ENCODE measurements at regions not wholly inside any gene's neighbourhood (a gene's known extent, or its start where the extent isn't known, plus 50 kb on each side); places are given as distances from the start of the nearest gene placed in this dataset.

- no peaks in the 10 kb centered on the region for H3K4me1 ChIP-seq (replicated peaks in 1 of 2)
- no peaks in the 10 kb centered on the region for H3K36me3 ChIP-seq (replicated peaks in 1 of 2)
- H3K27me3 ChIP-seq, result no peaks in the 10 kb centered on the region
- no peaks in the 10 kb centered on the region for H3K9me3 ChIP-seq (replicated peaks in 1 of 3)
- intact Hi-C loops (cut with DNase I), result no loop called here
- TF ChIP-seq, protein P1, sequence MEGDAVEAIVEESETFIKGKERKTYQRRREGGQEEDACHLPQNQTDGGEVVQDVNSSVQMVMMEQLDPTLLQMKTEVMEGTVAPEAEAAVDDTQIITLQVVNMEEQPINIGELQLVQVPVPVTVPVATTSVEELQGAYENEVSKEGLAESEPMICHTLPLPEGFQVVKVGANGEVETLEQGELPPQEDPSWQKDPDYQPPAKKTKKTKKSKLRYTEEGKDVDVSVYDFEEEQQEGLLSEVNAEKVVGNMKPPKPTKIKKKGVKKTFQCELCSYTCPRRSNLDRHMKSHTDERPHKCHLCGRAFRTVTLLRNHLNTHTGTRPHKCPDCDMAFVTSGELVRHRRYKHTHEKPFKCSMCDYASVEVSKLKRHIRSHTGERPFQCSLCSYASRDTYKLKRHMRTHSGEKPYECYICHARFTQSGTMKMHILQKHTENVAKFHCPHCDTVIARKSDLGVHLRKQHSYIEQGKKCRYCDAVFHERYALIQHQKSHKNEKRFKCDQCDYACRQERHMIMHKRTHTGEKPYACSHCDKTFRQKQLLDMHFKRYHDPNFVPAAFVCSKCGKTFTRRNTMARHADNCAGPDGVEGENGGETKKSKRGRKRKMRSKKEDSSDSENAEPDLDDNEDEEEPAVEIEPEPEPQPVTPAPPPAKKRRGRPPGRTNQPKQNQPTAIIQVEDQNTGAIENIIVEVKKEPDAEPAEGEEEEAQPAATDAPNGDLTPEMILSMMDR (IDR thresholded peaks at IDR 0.05), result no peak
- no peak for TF ChIP-seq POLR2A (IDR thresholded peaks at IDR 0.05)
- no peak overlapping the region for H3K4me3 ChIP-seq
- H3K27ac ChIP-seq, result no peak overlapping the region
- DNase-seq, result no peak
Observed at GRCh38 chr12:84802161-84802560, 110.4 kb downstream of the SLC6A15 start.

- Histone ChIP-seq H3K4me3 (no peak overlapping the region), H3K9me3 (replicated peaks in 1 of 3) (no peaks in the 10 kb centered on the region), H3K27ac (no peak overlapping the region), H3K27me3 (no peaks in the 10 kb centered on the region), H3K4me1 (replicated peaks in 1 of 2) (no peaks in the 10 kb centered on the region), H3K36me3 (replicated peaks in 1 of 2) (no peaks in the 10 kb centered on the region)
- DNase-seq, result no peak
- no peak for TF ChIP-seq POLR2A (IDR thresholded peaks at IDR 0.05)
- 77 to 82% (median 79%) methylated on average over 15 to 16 of the region's 16 CpGs for WGBS, 4 donors
- intact Hi-C loops (cut with DNase I), result no loop called here
Observed at GRCh38 chr12:84793558-84794367, 118.8 kb downstream of the SLC6A15 start.

DNA sequence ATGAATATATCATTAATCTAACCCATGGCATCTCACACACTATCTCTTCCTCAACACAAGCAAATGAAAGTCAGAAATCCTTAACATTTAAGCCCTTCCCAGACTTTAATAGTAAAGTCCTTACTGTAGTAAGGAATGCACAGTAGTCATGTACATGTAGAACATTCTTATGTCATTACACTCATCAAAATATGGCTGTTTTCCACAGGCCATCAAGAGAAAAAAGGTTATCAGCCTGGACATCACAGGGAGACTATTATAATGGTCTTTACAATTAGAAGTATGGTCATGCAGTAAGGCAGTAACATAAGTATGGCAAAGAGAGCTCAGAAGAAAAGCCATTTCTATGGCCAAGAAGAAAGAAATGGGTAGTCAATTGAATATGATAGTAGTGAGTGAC, 121.2 kb downstream of the SLC6A15 start:
- intact Hi-C loops (cut with DNase I), result no loop called here
- H3K4me1 ChIP-seq (replicated peaks in 1 of 2), result no peaks in the 10 kb centered on the region
- TF ChIP-seq, protein P1 (IDR thresholded peaks at IDR 0.05), result no peak
- TF ChIP-seq POLR2A (IDR thresholded peaks at IDR 0.05), result no peak

DNA sequence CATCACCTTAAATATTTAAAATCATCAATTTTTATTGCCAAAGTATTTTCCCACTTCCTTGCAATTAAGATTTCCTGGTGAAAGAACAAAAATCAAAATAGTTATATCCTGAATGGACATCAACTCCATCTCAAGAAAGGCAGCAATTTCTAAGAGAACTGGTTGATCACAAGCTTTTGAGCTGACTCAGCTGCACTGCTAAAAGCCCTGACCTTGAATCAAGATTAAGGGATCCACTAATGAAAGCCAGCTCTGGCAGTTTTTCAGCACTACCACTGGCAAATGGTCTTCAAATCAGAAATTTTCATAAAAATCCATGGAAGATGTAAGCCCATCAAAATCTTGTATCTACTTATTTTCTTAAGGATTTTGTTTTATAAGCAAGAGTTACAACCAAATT, 123.4 kb downstream of the SLC6A15 start:
- TF ChIP-seq, protein P1 (IDR thresholded peaks at IDR 0.05), result no peak
- no peak for TF ChIP-seq POLR2A (IDR thresholded peaks at IDR 0.05)
- no peak overlapping the region for H3K27ac ChIP-seq
- no peaks in the 10 kb centered on the region for H3K4me1 ChIP-seq (replicated peaks in 1 of 2)
- DNase-seq, result no peak
- H3K36me3 ChIP-seq (replicated peaks in 1 of 2), result no peaks in the 10 kb centered on the region
- H3K4me3 ChIP-seq, result no peak overlapping the region
- no peaks in the 10 kb centered on the region for H3K27me3 ChIP-seq
- intact Hi-C loops (cut with DNase I), result no loop called here
- no peaks in the 10 kb centered on the region for H3K9me3 ChIP-seq (replicated peaks in 1 of 3)

More for the DNA sequence above, 121.2 kb downstream of the SLC6A15 start:
- H3K27ac ChIP-seq, result no peak overlapping the region
- no peak for DNase-seq
- H3K9me3 ChIP-seq (replicated peaks in 1 of 3), result no peaks in the 10 kb centered on the region
- no peak overlapping the region for H3K4me3 ChIP-seq
- H3K36me3 ChIP-seq (replicated peaks in 1 of 2), result no peaks in the 10 kb centered on the region
- no peaks in the 10 kb centered on the region for H3K27me3 ChIP-seq

DNA sequence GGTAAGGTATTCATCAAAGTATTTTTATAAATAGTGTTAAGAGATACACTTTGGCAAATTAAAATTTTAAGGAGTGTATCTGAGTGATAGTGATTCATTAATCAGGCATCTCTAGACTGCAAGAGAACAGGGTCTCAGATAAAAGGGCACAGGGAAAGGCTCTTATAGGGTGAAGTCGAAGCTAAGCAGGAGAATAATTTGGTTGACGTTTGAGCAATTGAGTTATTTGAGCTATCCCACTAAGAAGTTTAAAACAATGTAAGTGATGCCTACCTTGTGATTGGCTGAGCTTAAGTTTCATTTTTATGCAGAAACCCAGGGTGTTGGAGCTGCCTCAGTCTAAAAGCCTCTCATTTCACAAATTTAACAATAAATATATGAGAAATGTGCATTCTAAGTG, 125.3 kb downstream of the SLC6A15 start:
- Histone ChIP-seq H3K36me3 (replicated peaks in 1 of 2) (no peaks in the 10 kb centered on the region), H3K27ac (no peak overlapping the region), H3K27me3 (no peaks in the 10 kb centered on the region), H3K9me3 (replicated peaks in 1 of 3) (no peaks in the 10 kb centered on the region), H3K4me1 (replicated peaks in 1 of 2) (no peaks in the 10 kb centered on the region), H3K4me3 (no peak overlapping the region)
- TF ChIP-seq POLR2A (IDR thresholded peaks at IDR 0.05), result no peak
- TF ChIP-seq, protein P1 (IDR thresholded peaks at IDR 0.05), result no peak
- DNase-seq, result no peak
- WGBS, 4 donors, result 39 to 69% (median 61%) methylated on average over 2 of the region's 2 CpGs
- intact Hi-C loops (cut with DNase I), result no loop called here

All from adrenal gland (tissue), 9 donors.